A172 (cell line): ENCODE measurements at regions not wholly inside any gene's neighbourhood (a gene's known extent, or its start where the extent isn't known, plus 50 kb on each side); places are given as distances from the start of the nearest gene placed in this dataset.

Source experiments
- DNase-seq: peaks from one replicate; pipeline ENCODE4 v3.0.0-alpha.2; 2015; ENCODE audit warnings: low spot score

DNA sequence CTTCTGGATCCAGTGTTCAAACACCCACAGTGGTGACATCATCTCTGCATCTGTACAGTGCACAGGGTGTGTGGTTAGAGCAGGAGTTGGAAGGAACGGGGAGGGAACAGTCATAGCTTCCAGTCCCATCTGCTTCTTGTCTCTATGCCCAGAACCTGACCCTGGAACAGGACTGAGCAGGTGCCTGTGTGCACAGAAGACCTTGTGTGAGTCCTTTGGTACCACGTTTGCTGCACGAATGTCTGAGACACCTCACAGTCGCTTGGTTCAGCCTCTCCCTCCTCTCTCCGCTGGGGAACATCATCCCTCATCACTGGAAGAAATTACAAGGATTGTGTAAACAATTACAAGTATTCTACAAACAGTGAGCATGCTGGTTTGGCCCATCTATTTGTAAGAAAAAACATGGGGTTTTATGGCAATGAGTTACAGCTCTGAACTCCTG is 243.0 kb upstream of the KLF6 start:
- no peak for DNase-seq

DNA sequence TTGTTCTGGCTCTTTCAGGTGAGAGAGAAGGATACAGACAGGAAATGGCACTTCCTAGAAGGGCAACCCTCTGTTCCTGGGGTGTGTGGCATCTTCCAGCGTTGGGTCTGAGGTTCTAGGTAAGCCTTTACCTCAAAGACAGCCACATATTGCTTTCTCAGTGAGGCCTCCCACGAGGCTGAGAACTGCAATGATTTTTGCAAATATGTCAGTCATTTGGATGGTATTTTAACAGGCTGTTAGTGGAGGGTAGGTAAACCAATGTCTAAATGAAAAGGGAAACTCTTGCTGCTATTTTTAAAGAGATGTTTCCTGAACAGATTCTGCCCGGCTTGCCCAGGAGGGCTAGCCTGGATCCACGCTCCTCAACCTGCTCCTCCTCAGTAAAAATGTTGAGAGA is 240.3 kb upstream of the KLF6 start:
- DNase-seq: no peak

DNA sequence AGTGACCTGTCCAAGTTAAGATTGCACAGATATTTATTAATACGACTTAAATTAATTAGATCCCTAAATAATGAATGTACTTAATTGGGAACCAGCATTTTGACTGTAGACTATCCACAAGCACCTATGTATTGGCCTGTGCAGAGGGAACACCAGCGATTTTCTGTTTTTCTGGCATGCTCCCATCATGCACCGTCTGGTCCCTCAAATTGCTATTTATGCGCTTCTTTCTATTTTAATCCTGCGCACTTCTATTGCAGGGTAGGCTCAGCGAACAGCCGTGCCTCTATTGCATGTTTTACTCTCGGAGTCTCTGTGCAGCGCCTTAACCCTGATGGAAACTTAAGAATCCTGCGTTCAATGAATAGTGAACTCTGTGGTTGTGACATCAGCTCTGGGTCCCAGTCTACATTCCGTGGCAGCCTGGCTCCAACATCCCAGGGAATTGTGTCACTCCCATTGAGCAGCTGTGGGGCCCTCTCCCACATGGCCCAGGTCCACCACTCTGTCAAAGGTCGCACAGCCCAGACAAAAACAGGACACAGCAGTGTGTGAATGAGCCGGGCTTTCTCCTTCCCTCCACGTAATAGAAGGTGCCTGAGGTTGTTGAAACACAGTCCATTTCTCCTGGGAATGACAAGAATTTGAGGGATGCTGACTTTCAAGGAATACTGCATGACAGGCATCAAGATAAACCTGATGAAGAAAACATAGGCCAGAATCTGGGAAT is 239.7 kb upstream of the KLF6 start:
- DNase-seq: no peak

DNA sequence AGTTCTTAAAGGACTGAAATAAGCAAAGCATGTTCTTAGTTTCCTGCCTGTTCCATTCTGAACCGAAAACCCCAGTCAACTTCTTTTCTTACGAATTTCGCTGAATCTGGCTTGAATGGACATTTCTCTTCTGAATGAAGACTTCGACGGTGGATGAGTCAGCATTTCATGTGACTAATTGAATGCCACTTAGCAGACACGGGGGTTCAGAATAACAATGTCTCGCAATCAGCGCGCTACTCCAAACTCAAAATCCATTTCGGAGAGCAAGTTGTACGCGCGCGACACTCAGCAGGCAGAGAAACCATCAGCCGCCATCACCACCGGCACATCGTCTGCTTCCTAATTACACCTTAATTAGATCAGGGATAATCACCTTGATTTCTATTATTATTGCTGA is 239.0 kb upstream of the KLF6 start:
- DNase-seq: peak; percentile 47

DNA sequence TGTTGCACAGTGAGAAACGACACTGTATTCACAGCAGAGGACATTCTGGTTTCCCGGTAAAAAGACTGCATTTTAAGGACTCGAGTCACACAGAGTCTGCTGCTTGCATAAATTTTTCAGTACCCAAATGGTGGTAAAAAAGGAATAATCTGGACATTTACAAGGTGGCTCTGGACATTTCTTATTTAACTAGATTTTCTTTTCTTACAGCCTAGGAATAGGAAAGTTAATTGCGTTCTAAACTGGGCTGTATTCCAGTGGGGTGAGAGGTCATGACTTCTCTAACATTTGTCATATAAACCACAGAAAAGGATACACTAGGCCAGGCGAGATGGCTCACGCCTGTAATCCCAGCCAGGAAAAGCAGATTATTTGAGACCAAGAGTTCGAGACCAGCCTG is 237.5 kb upstream of the KLF6 start:
- DNase-seq: peak; percentile 35

DNA sequence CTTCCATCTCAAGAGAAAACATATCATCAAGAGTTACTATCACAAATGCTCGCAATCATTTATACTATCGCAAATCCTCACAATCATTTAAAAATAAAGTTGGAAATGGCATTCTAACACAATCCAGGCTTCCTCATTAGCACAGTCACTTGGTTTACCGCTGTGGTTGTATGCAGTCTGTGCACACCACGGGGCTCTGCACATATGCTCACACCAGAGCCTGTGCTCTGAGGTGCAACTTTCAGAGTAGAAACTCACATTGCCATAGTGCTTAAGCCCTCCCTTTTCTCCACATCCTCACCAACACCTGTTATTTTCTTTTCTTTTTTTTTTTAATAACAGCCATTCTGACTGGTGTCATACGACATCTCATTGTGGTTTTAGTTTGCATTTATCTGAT is 235.6 kb upstream of the KLF6 start:
- no peak for DNase-seq

DNA sequence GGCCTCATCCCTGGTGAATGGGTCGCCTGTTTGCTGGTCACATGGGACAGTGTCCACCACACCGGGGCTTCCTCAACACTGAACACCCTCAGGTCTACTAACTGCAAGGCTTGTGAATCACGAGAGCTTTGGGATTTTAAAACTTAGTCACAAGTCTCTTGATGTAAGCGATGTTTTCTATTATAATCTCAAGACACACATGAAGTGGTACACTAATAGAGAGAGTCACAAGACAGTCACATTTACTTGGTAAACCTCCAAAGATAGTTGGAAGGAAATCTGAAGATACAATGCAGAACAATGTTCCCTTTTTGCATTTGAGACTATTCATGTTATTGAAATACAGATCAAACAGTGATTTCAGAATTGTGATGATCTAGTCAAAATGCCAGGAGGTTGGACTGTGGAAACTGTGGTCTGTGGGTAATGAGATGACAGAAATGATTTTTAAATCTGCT is 233.1 kb upstream of the KLF6 start:
- no peak for DNase-seq

DNA sequence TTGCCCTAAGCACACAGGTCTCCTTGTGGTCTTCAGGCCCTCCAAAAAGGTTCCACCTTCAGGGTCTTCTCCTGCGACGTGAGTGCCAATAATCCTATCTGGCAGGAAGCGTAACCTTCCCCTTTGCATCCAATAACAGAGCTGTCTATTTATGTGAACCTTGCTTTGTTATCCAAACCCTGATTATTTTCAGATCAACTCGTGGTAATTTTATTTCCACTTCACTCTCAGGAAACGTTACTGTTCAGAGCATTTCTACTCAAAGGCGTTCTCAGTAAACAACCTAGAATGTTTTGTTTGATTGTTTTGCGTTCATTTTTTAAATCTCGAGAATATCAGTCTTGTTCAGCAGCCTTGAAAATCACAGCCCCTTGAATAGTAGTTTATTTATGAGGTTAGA is 232.3 kb upstream of the KLF6 start:
- no peak for DNase-seq

DNA sequence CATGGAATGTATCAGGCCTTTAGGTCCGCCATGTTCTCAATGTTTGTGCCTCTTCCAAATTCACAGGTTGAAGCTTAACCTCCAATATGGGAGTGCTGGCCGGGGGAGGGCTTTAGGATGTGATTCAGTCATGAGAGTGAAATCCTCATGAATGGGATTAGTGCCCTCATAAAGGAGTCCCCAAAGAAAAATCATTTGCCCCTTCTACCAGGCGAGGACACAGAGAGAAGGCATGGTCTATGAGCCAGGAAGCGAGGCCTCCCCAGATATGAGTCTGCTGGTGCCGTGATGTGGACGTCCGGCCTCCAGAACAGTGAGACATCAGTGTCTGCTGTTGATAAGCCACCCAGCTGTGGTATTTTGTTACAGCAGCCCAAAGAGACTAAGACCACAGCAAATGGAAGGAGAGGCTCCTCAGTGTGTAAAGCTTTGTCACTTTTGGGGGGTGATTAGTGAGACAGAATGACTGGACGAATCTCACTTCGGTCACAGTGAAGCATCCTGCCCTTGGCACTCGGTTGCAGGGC is 231.3 kb upstream of the KLF6 start:
- no peak for DNase-seq

DNA sequence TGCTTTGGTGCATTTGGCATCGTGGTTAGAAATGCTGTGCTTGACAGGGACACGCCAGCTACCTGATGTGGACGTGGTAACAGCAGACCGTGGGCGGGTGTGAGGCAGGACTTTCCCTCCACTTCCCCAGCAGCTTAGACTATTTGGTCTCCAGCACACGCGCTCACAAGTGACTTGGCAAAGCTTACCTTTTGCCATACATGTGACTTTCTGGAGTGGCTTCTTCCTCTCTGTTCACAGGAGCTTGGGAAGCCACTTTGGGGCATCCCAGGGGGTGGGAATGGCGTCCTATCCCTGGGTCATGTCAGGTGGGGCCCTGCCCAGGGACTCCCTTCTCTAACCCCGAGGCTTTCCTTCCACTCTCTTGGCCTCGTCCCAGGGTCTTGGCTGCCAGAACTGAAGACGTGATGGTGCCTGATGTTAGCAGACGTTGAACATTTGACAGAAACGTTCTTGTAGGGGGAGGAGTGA is 228.7 kb upstream of the KLF6 start:
- no peak for DNase-seq

DNA sequence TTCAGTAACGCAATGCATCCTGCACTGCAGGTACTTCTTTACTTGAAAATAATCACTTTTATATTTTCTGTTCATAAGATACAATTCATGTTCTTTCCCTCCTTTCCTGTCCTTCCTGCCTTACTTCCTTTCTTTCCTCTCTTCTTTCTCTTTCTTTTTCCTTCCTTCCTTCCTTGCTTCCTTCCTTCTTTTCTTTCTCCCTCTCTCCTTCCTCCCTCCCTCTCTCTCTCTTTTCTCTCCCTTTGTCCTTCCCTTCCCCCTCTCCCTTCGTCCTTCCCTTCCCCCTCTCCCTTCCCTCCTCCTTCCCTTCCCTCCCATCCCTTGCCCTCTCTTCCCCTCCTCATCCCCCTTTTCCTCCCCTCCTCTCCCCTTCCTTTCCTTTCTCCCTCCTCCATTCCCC is 227.8 kb upstream of the KLF6 start:
- no peak for DNase-seq

DNA sequence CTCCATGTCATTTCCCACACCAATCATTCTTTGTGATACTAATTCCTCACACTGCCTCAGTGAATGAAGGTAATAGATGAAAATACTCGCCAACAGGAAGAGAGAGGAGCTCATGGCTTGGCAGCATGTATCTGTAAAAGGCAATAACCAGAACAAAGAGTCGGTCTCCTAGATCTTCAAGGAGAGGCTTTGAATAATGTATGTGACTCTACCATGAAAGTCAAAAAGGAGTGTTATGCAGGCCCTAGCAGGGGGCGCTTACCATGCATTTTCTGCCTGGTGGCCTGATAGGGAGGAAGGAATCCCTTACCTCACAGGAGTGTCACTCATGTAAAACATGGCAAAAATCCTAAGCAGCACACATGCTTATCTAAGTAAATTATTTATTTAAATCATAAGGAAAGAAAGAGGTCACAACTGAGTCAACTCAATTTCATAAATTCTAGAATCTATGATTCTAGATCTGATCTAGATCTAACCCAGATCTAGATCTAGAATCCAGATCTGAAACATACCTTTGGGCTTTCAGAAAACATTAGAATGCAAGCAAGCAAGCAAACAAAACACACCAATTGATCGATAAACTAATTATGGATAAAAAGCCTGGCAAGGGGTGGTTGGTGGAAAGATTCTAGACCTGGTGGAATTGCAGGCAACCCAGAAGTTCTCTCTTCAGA is 226.3 kb upstream of the KLF6 start:
- no peak for DNase-seq

DNA sequence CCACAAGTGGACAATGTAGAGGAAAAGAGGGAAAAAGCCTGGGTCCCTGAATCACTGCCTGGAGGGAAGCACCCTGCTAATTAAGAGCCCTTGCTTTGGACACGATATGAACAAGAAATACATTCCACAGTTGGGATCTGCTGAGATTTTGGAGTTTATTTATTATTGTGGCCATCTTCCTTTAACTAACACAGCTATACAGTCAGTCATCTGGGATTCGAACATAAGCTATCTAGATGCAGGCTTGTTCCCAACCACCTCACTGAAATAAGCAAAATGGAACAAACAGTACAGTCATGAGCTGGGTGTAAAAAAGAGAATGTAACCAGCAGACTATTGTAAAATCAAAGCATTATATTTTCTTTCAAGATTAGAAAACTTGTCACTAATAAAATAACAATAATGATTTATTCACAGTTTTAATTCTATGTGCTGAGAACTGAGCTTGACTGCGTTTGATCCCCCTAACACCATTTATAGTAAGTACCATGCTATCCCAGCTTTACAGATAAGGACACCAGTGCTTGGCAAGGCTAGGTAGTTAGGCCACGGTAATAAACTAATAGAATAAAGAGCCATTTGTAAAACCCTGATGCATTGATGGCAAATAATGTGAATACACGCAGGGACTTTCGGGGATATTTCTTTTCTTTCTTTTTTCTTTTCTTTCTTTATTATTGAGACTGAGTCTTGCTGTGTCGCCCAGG is 223.8 kb upstream of the KLF6 start:
- no peak for DNase-seq

DNA sequence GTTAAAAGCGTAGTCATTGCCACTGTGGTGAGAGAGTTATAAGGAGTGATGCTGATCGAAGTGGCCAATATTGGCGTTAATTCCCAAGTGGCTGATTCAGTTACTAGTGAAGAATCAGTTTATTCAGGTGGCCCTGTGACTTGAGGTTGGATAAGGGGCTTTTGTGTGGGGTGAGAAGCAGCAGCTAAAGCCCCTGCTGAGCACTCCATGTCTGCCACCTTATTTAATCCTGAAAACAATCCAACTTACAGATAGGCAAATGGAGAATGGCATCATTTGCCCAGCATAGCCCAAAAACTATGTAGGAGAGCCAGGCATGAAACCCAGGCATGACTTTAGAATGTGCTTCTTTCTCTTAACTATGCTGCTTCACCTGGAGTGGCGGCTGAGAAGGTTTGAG is 222.8 kb upstream of the KLF6 start:
- DNase-seq: no peak

DNA sequence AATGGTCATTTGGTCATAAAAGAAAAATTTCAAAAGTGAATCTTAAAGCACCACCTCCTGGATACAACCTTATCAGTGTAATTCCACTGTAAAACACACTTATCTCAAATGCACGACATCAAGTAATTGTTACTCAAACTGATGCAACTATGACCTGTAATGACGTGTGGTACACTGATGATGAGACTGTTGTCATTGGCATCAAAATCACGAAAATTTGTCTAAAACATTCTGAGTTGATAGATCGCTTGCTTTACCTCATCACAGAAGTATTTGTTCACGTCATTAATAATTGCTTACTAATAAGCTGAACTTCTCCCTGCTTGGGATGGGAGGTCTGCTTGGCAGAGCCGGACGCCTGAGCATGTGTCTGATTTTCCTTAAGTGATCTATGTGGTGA is 221.8 kb upstream of the KLF6 start:
- DNase-seq: no peak

DNA sequence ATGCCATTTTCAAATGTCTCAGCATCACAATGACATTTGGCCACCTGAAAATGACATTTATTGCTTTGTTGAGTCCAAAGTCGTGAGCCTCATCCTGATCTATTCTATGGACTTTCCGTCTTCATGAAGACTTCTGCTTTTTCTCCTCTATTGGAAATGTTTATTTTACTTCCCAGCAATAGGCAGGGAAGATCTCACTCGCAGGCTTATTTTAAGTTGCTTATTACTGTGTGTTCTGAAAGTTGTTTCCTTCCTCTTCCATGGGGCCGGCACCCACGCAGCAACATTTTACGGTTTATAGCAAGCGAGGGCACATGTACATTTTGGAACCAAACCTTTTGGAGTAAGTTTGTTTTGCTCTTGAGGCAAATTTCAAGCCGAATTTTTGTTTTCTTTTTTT is 221.0 kb upstream of the KLF6 start:
- DNase-seq: no peak

DNA sequence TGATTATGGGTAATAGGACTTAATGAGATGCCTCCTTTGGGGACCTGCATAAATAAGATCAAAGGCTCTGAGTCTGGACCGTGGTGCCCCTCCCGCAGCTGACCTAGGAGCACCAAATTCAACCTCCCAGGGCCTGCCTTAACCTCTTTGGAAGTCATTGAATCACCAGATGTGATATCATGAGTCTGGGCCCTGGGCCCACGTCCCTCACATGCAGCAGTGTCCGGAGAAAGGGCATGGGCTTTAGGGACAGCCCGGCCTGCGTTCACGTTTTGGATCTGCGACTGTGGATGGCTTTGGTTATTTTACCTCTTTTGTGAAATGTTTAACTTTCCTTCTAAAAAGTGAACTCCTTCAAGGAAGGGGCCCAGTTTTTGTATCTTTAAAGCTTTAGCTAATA is 220.0 kb upstream of the KLF6 start:
- DNase-seq: no peak

DNA sequence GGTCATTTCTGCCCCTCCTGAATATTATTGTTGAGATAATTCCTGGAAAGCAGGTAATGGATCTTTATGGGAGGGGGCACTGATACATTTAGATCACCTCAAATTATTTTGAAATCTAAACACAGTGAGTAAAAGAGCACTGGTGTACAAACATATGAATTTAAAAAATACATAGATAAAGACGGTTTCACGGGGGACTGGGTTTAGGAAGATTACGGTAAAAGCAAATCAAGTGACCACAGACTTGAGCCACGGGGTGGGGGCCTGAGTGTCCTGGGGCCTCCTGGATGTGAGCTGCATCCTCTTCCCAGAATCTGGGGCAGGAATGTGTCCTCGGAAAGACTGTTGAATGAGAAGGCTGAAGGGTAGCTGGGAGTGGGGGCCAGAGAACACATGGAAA is 219.1 kb upstream of the KLF6 start:
- DNase-seq: no peak

DNA sequence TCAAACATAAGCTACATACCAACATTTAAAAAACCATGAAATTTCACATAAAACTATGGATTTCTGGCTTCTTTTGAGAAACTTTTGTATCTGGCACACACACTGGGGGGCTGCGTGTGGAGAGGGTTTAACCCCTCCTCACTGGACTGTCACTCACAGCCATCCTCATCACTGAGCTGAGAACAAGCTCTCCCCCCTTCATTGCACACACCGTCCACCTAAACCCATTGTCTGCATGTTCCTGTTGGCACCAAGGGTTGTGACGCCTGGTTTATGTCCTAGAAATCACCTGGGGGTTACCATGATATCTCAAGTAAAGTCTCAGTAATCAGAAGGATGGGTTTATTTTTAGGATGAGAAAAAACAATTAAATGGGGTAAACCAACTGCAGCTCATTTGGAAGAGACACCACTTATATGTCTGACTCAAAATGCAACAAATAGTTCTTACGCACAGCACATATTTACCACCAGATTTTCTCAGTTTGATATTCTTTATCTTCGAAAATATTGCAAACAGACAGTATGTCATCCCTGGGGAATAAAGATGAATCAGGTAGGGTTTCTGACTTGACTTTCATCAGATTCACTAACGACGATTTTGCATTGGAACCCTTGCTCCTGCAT is 218.5 kb upstream of the KLF6 start:
- DNase-seq: no peak

DNA sequence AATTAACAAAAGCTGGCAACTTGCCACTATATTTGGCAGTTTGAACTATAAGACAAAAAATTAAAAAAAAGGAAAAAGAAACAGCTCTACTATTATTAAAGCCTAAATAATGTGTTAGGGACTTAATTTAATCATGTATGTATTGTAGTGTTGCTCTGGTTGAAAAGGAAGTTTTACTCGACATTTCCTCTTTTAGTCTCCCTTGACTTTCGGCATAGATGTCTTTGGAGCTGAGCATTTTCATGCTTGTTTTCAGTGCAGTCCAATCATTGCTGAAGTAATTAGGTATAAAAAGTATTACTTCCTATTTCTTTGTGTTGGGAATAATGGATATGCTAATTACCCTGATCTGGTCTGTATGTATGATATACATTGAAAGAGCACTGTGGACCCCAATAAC is 216.8 kb upstream of the KLF6 start:
- no peak for DNase-seq

DNA sequence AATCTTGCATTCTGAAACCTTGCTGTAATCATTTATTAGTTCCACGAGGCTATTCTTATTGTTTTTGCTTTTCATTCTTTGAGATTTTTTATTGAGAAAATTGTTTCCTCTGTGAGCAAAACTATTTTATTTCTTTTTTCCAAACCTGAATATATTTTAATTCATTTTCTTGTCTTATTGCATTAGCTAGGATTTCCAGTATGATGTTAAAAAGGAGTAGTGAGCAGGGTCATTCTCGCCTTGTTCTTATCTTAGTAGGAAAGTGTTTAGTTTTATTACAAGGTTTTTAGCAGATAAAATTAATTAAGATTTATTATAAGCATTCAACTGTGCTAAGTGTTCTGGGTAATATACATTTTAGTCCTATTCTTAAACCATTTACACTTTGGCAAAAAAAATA is 214.6 kb upstream of the KLF6 start:
- DNase-seq: no peak

DNA sequence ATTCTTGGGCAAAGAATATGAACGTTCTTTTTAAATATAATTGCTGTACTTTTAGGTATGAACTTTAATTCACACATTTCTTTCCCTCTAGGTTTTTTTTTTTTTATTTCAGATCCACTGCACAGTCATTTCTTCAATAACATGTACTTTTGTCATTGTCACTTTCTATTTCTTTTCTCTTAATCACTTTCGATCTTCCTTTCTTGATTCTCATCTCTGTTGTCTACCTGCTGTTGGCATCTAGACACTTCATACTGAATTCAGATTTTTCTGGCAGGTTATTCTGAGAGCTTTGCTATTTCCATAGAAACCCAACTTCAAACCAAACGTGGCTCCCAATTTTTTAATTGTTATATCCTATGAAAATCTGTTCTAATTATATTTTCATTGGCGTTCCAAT is 211.7 kb upstream of the KLF6 start:
- no peak for DNase-seq
